ENCODE measurements at regions not wholly inside any gene's neighbourhood (a gene's known extent, or its start where the extent isn't known, plus 50 kb on each side); places are given as distances from the start of the nearest gene placed in this dataset.

DNA sequence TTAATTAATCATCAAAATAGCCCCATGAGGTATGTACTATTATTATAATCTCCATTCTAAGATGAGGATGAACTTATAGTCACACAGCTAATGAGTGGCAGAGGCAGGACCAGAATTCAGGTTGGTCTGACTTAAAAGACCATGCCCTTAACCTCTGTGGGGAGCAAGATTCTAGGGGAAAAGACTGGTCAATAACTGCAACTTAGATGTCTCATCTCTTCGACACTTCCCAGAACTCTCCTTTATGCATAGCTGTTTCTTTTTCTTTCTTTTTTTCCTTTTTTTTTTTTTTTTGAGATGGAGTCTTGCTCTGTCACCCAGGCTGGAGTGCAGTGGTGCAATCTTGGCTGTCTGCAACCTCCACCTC is 66.3 kb upstream of the RTN4 start:
- H3K4me3 ChIP-seq (ENCODE audit: low read depth, poor library complexity, severe bottlenecking) = no peak overlapping the region
- intact Hi-C loops (cut with DNase I; ENCODE audit: low total_unique reads) = no loop called here
- no peak for TF ChIP-seq POLR2A (IDR thresholded peaks at IDR 0.05)
- TF ChIP-seq, protein P1, sequence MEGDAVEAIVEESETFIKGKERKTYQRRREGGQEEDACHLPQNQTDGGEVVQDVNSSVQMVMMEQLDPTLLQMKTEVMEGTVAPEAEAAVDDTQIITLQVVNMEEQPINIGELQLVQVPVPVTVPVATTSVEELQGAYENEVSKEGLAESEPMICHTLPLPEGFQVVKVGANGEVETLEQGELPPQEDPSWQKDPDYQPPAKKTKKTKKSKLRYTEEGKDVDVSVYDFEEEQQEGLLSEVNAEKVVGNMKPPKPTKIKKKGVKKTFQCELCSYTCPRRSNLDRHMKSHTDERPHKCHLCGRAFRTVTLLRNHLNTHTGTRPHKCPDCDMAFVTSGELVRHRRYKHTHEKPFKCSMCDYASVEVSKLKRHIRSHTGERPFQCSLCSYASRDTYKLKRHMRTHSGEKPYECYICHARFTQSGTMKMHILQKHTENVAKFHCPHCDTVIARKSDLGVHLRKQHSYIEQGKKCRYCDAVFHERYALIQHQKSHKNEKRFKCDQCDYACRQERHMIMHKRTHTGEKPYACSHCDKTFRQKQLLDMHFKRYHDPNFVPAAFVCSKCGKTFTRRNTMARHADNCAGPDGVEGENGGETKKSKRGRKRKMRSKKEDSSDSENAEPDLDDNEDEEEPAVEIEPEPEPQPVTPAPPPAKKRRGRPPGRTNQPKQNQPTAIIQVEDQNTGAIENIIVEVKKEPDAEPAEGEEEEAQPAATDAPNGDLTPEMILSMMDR (IDR thresholded peaks at IDR 0.05) = no peak
- no peak for DNase-seq (ENCODE audit: low spot score in 2 of 2)
- 89 to 96% methylated on average over 1 of the region's 1 CpG for WGBS, 2 donors

DNA sequence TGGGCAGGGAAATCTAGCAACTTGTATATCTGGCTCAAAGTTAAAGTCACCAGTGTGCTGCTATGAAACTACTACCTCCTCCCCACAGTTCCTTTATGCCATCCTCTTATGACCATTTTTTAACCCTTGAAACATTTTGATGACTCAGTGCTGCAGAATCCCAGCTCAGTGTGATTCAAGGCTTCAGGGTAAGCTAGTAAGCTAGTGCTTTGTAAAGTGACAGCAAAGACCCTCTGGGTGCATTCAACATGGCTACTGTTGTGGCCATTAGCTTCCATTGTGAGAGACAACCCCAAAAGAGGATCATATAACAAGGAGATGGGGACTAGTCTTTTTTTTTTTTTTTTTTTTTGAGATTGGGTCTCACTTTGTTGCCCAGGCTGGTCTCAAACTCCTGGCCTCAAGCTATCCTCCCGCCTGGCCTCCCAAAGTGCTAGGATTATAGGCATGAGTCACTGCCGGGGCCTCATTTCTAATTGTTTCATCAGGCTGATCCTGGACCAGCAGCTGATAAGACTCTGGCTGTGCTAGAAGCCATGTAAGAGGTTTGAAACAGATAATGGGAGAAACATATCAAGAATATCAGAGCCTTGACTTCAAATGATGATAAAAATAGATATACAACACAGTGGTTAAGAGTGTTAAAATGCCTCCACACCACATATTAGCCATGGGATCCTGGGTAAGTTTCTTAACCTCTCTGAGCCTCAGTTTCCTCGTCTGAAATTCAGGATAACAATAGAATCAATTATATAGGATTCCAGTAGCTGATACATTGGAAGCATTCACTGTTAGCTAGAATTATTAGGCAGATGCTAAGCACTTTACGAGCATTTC is 65.7 kb upstream of the RTN4 start:
- intact Hi-C loops (cut with DNase I; ENCODE audit: low total_unique reads) = no loop called here
- no peak for TF ChIP-seq POLR2A (IDR thresholded peaks at IDR 0.05)
- TF ChIP-seq, protein P1 (IDR thresholded peaks at IDR 0.05) = no peak
- peak in 1 of 2 donors; percentile 23 for DNase-seq (ENCODE audit: low spot score in 2 of 2)
- no peak overlapping the region for H3K4me3 ChIP-seq (ENCODE audit: low read depth, poor library complexity, severe bottlenecking)
- 59 to 74% methylated on average over 4 of the region's 4 CpGs for WGBS, 2 donors

DNA sequence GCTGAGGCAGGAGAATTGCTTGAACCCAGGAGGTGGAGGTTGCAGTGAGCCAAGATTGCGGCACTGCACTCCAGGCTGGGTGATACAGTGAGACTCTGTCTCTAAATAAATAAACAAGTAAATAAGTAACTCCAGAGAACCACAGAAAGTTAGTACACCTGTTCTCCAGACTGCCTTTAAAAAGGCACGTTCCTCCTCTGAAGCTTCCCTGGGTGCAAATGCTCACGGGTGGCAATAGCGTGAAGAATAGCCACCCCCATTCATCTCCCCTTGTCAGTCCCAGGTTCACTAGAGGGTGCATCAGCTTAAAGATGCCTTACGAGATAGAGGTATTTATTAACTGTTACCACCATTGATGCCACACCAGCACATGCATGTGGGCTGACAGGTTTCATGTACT is 64.3 kb upstream of the RTN4 start:
- DNase-seq (ENCODE audit: low spot score in 2 of 2) = peak in 1 of 2 donors; percentile 15
- no peak for TF ChIP-seq POLR2A (IDR thresholded peaks at IDR 0.05)
- TF ChIP-seq, protein P1 (IDR thresholded peaks at IDR 0.05) = no peak
- no peak overlapping the region for H3K4me3 ChIP-seq (ENCODE audit: low read depth, poor library complexity, severe bottlenecking)
- 93 to 98% methylated on average over 5 of the region's 5 CpGs for WGBS, 2 donors
- intact Hi-C loops (cut with DNase I; ENCODE audit: low total_unique reads) = no loop called here

DNA sequence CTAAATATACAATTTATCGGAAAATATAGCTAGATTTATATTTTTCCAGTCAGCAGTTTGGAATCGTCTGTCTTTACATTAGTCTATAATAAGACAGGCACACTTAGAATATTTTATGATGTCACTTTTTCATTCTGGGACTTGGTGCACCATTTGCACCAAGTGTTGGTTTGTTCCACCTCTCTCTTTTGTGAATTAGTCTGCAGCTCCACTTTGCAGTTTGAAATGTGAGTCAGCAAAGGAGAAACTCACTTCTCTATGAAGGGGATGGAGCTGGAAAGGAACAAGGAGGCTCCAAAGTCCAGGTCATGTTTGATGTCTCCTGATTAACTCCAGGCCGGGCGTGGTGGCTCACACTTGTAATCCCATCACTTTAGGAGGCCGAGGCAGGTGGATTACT is 63.8 kb upstream of the RTN4 start:
- DNase-seq (ENCODE audit: low spot score in 2 of 2) = peak in 1 of 2 donors; percentile 31
- H3K4me3 ChIP-seq (ENCODE audit: low read depth, poor library complexity, severe bottlenecking) = no peak overlapping the region
- WGBS, 2 donors = 94 to 95% methylated on average over 5 of the region's 5 CpGs
- TF ChIP-seq POLR2A (IDR thresholded peaks at IDR 0.05) = no peak
- TF ChIP-seq, protein P1 (IDR thresholded peaks at IDR 0.05) = no peak
- intact Hi-C loops (cut with DNase I; ENCODE audit: low total_unique reads) = no loop called here

DNA sequence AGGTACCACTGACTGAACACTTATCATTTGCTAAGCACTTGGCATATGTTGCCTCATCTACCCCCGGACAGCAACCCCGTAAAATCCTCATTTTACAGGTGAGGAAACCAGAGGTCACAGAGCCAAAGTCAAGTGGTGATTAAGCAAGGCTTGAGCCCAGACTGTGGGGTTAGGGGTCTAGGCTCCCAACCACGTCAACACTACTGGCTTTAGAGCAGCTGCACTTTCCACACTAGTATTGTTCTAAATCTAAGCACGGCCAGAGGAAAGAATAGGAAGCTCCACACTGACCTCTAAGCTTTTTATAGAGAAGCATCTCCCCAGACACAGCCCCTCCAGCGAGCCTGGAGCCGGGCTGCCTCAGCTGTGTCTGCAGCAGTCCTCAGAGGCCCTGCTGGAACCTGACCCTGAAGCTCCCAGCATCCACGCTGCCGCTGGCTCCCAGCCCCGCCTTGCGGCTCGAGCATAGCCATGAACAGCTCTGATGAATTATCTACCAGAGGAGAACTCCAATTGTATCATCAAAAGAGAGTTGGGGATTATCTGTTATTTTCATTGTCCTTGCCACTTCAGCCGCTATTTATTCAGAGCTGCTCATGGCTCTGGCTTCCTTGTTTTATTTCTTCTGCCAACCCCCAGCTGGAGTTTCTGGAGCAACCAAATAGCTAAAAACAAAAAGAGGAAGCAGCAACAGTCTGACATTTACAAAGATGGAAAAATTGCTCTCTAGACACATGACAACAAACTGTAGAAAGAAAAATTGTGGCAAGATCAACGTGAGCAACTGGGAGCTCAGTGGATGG is 62.2 kb upstream of the RTN4 start:
- 46 to 56% methylated on average over 13 of the region's 13 CpGs for WGBS, 2 donors
- no peak overlapping the region for H3K4me3 ChIP-seq (ENCODE audit: low read depth, poor library complexity, severe bottlenecking)
- DNase-seq (ENCODE audit: low spot score in 2 of 2) = peak; percentile 58 to 93
- TF ChIP-seq, protein P1 (IDR thresholded peaks at IDR 0.05) = no peak
- no peak for TF ChIP-seq POLR2A (IDR thresholded peaks at IDR 0.05)
- intact Hi-C loops (cut with DNase I; ENCODE audit: low total_unique reads) = no loop called here

Measured in lower leg skin (tissue), 4 donors.